PC-3 (cell line): ENCODE measurements at regions not wholly inside any gene's neighbourhood (a gene's known extent, or its start where the extent isn't known, plus 50 kb on each side); places are given as distances from the start of the nearest gene placed in this dataset.

Experiments used
- ATAC-seq: fragments of 200-7000 bp; cut with Tn5 transposase; 2 replicates; pipeline ENCODE4 v1.9.1; 2020; ENCODE audit warnings: mild to moderate bottlenecking, moderate library complexity
- BruUV-seq: library from RNA; stranded (reverse); fragments of 400-500 nt; replicated peaks from 2 replicates; lab custom pipeline; 2021; lab: Mats Ljungman, UMichigan
- CTCF ChIA-PET: fragments of 300-600 bp; sonication (Branson Sonifier 250); formaldehyde crosslinking; loops from one replicate; lab custom pipeline; 2022; ENCODE audit warnings: antibody characterized with exemption; lab: Charles Lee
- POLR2A ChIA-PET: fragments of 300-600 bp; sonication (Branson Sonifier 250); formaldehyde crosslinking; loops from one replicate; lab custom pipeline; 2022; ENCODE audit warnings: antibody characterized with exemption; ENCODE audit not compliant: unreplicated experiment; lab: Charles Lee
- DNase-seq: peaks from one replicate; pipeline ENCODE4 v3.0.0-alpha.2; 2015
- H2AFZ ChIP-seq: fragments of 300-600 bp; sonication (generic); 2 replicates; pipeline ENCODE4 v1.6.0; 2016; ENCODE audit warnings: antibody characterized with exemption, low read length
- H3F3A ChIP-seq: fragments of 300-600 bp; sonication (generic); one replicate; pipeline ENCODE4 v1.6.0; 2017; ENCODE audit warnings: antibody characterized with exemption, low read length, control low read depth, mild to moderate bottlenecking; ENCODE audit not compliant: unreplicated experiment
- H3K27ac ChIP-seq: fragments of 300-600 bp; sonication (generic); 2 replicates; pipeline ENCODE4 v1.5.1; 2016; ENCODE audit warnings: mild to moderate bottlenecking, low read length
- H3K27me3 ChIP-seq: fragments of 300-600 bp; sonication (generic); 2 replicates; pipeline ENCODE4 v1.6.1; 2016; ENCODE audit warnings: low read length, mixed read lengths
- H3K36me3 ChIP-seq: fragments of 300-600 bp; sonication (generic); 2 replicates; pipeline ENCODE4 v1.6.1; 2016; ENCODE audit warnings: low read depth, mixed run types, low read length, mixed read lengths
- H3K4me1 ChIP-seq: fragments of 300-600 bp; sonication (generic); 2 replicates; pipeline ENCODE4 v1.5.1; 2016; ENCODE audit warnings: low read length; ENCODE audit not compliant: insufficient read depth
- H3K4me2 ChIP-seq: fragments of 300-600 bp; sonication (generic); 2 replicates; pipeline ENCODE4 v1.6.0; 2016; ENCODE audit warnings: low read length
- H3K4me3 ChIP-seq: fragments of 300-600 bp; sonication (generic); 2 replicates; pipeline ENCODE4 v1.5.1; 2016; ENCODE audit warnings: mild to moderate bottlenecking, low read length, mixed read lengths
- H3K79me2 ChIP-seq: fragments of 300-600 bp; sonication (generic); 2 replicates; pipeline ENCODE4 v1.6.1; 2017; ENCODE audit warnings: low read length, mixed read lengths
- H3K9ac ChIP-seq: fragments of 300-600 bp; sonication (generic); 2 replicates; pipeline ENCODE4 v1.6.0; 2016; ENCODE audit warnings: mild to moderate bottlenecking, low read length
- H3K9me2 ChIP-seq: fragments of 300-600 bp; sonication (generic); replicated peaks from 2 replicates; pipeline ENCODE4 v1.6.1; 2016; ENCODE audit warnings: mixed run types, low read length, mixed read lengths
- H3K9me3 ChIP-seq: fragments of 300-600 bp; sonication (generic); 2 replicates; pipeline ENCODE4 v1.6.1; 2016; ENCODE audit warnings: low read length, mixed read lengths
- H4K20me1 ChIP-seq: fragments of 300-600 bp; sonication (generic); 2 replicates; pipeline ENCODE4 v1.6.1; 2016; ENCODE audit warnings: low read length, mixed read lengths
- CTCF ChIP-seq: fragments of 300-600 bp; sonication (generic); conservative IDR thresholded peaks from 2 replicates; pipeline ENCODE4 v1.5.1; 2017; ENCODE audit warnings: antibody characterized with exemption, low read depth, mild to moderate bottlenecking, low read length
- EZH2 ChIP-seq: fragments of 300-600 bp; sonication (generic); IDR thresholded peaks from one replicate; pipeline ENCODE4 v1.6.1; 2017; ENCODE audit warnings: antibody characterized with exemption, mild to moderate bottlenecking, low read length; ENCODE audit not compliant: unreplicated experiment
- EZH2phosphoT487 ChIP-seq: fragments of 300-600 bp; sonication (generic); IDR thresholded peaks from 2 replicates; pipeline ENCODE4 v1.6.1; 2018; ENCODE audit warnings: mild to moderate bottlenecking, antibody characterized with exemption, low read length, borderline replicate concordance
- intact Hi-C: fragments of 100-400 bp; cut with micrococcal nuclease; formaldehyde crosslinking; loops from 2 replicates; pipeline ENCODE4 v1.9.0; 2023

DNA sequence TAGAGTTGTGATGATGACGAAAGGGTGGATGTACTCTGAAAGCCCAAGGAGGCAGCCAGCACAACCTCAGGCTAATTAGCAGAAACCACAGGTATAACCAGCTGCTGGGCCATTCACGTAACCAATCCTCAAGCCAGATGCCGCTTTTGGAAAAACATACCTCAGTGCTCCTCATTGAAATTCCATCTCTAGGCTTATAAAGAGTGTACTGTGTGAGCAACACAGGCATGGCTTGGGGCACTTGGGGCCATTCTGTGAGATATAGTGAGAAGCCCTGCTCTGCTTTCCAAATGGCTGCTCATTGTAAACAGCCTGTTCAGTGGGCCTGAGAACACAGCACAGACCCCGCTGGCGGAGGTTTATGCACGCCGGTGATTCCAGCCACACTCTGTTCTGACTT, 182.1 kb upstream of the HHIP start:
- Histone ChIP-seq H3K27me3 (peaks cover 4% of the 10 kb centered on the region; the same call in 1 of the 2 replicates), H3K9ac (no peak overlapping the region), H4K20me1 (no peaks in the 10 kb centered on the region), H3K9me2 (no peaks in the 10 kb centered on the region), H3K27ac (no peak overlapping the region), H3K4me3 (no peak overlapping the region), H3K36me3 (no peaks in the 10 kb centered on the region), H2AFZ (no peak overlapping the region), H3K9me3 (no peaks in the 10 kb centered on the region), H3F3A (no peaks in the 10 kb centered on the region), H3K79me2 (no peaks in the 10 kb centered on the region), H3K4me1 (no peaks in the 10 kb centered on the region), H3K4me2 (no peak overlapping the region)
- no peak for DNase-seq
- CTCF ChIA-PET = no interaction called here
- no peak for ATAC-seq
- POLR2A ChIA-PET = no interaction called here
- no TSS peak for BruUV-seq
- TF ChIP-seq EZH2phosphoT487 (no peak), EZH2 (no peak), CTCF (no peak)
- intact Hi-C loops = no loop called here

DNA sequence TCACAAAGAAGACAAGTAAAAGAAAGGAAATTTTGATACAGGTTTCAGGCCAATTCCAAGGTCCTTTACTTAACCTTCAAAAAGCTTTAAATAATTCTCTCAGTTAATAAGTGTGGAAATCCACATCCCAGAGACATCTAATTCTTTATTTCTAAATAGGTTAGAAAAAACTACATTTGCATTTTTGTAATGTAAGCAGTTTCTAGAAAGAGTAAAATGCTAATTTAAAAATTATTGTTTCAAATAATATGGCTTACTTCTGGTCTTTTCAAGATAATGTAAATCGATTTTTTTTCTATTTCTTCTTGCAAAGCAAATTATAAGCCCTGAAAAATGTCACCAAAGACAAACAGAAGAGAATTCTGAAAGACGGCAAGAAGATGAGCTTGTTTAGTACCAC, 180.4 kb upstream of the HHIP start:
- DNase-seq = no peak
- Histone ChIP-seq H3F3A (no peaks in the 10 kb centered on the region), H3K9me2 (no peaks in the 10 kb centered on the region), H3K4me1 (no peaks in the 10 kb centered on the region), H3K9me3 (no peaks in the 10 kb centered on the region), H2AFZ (no peak overlapping the region), H4K20me1 (no peaks in the 10 kb centered on the region), H3K36me3 (no peaks in the 10 kb centered on the region), H3K4me3 (no peak overlapping the region), H3K27me3 (peaks cover 9% of the 10 kb centered on the region; the same call in 1 of the 2 replicates), H3K4me2 (no peak overlapping the region), H3K79me2 (no peaks in the 10 kb centered on the region), H3K27ac (no peak overlapping the region), H3K9ac (no peak overlapping the region)
- TF ChIP-seq EZH2 (no peak), EZH2phosphoT487 (no peak), CTCF (no peak)
- CTCF ChIA-PET = no interaction called here
- POLR2A ChIA-PET = no interaction called here
- no TSS peak for BruUV-seq
- ATAC-seq = no peak
- intact Hi-C loops = no loop called here

- Histone ChIP-seq H3K27me3 (no peaks in the 10 kb centered on the region), H3K9me3 (no peaks in the 10 kb centered on the region), H3K9ac (no peak overlapping the region), H4K20me1 (no peaks in the 10 kb centered on the region), H2AFZ (no peak overlapping the region), H3K36me3 (no peaks in the 10 kb centered on the region), H3K4me3 (no peak overlapping the region), H3K79me2 (no peaks in the 10 kb centered on the region), H3K4me1 (no peaks in the 10 kb centered on the region), H3K27ac (no peak overlapping the region), H3F3A (no peaks in the 10 kb centered on the region), H3K9me2 (no peaks in the 10 kb centered on the region; the same call in 1 of the 2 replicates), H3K4me2 (no peak overlapping the region)
- BruUV-seq = no TSS peak
- CTCF ChIA-PET = no interaction called here
- ATAC-seq = no peak
- intact Hi-C loops = no loop called here
- no peak for DNase-seq
- POLR2A ChIA-PET = no interaction called here
- no peak for TF ChIP-seq EZH2phosphoT487
Measured at GRCh38 chr4:144480068-144480467, 165.9 kb upstream of the HHIP start.
